Ascending aorta (tissue), 2 donors: ENCODE measurements at regions not wholly inside any gene's neighbourhood (a gene's known extent, or its start where the extent isn't known, plus 50 kb on each side); places are given as distances from the start of the nearest gene placed in this dataset.
A peak's percentile ranks its signal among the peaks of the same experiment; 100 is the strongest.

Experiments
- DNase-seq, 2 donors: peaks; one replicate each; pipeline ENCODE4 v3.0.0-alpha.2; 2019; ENCODE audit warnings: low spot score in 2 of 2
- H3K27ac ChIP-seq, 2 donors: fragments of 200-600 bp; sonication (generic); one replicate each; pipeline ENCODE4 v1.5.1; 2016 to 2017; ENCODE audit warnings: mild to moderate bottlenecking in 1 of 2
- H3K27me3 ChIP-seq: fragments of 200-600 bp; sonication (generic); one replicate; pipeline ENCODE4 v1.5.1; 2017
- H3K36me3 ChIP-seq, 2 donors: fragments of 200-600 bp; sonication (generic); one replicate each; pipeline ENCODE4 v1.5.1; 2016
- H3K4me1 ChIP-seq, 2 donors: fragments of 200-600 bp; sonication (generic); one replicate each; pipeline ENCODE4 v1.5.1; 2016 to 2017; ENCODE audit warnings: mild to moderate bottlenecking in 1 of 2
- H3K4me3 ChIP-seq, 2 donors: fragments of 200-600 bp; sonication (generic); one replicate each; pipeline ENCODE4 v1.5.1; 2016 to 2017; ENCODE audit warnings: mild to moderate bottlenecking in 1 of 2
- H3K9me3 ChIP-seq, 2 donors: fragments of 200-600 bp; sonication (generic); one replicate each; pipeline ENCODE4 v1.5.1; 2016
- CTCF ChIP-seq, 3 experiments: fragments of 200-600 bp in 2 of 3; fragments of 450-650 bp in 1 of 3; sonication (generic) in 2 of 3; IDR thresholded peaks; one replicate each; pipeline ENCODE4 v1.5.1; 2016 to 2019; ENCODE audit warnings: antibody characterized with exemption in 3 of 3, mild to moderate bottlenecking in 1 of 3, moderate library complexity in 1 of 3
- intact Hi-C: fragments of 100-400 bp; cut with DNase I; formaldehyde crosslinking; loops from one replicate; pipeline ENCODE4 v1.15.1; 2023

- intact Hi-C loops = loop anchor here (5.0 kb wide), 2 partner anchors 36 to 39 kb away; no protein-coding TSS in a partner anchor
- DNase-seq = peak in 1 of 2 donors; percentile 87
These were observed 225.2 kb downstream of the FOXO1 start for GRCh38 chr13:40440990-40441820.

GRCh38 chr13:40442231-40442630 lies 224.2 kb downstream of the FOXO1 start:
- Histone ChIP-seq H3K4me1 (peaks cover 4 to 25% of the 10 kb centered on the region in 2 donors), H3K4me3 (no peak overlapping the region), H3K27me3 (no peaks in the 10 kb centered on the region), H3K9me3 (no peaks in the 10 kb centered on the region), H3K27ac (no peak overlapping the region), H3K36me3 (no peaks in the 10 kb centered on the region)
- TF ChIP-seq CTCF (IDR thresholded peaks at IDR 0.05) = no peak
- DNase-seq = no peak
- intact Hi-C loops = loop anchor here (5.0 kb wide), 2 partner anchors 35 to 40 kb away; no protein-coding TSS in a partner anchor

More at GRCh38 chr13:40440990-40441820, 225.2 kb downstream of the FOXO1 start:
- no peaks in the 10 kb centered on the region for H3K27me3 ChIP-seq
- no peak overlapping the region for H3K4me3 ChIP-seq
- H3K9me3 ChIP-seq = no peaks in the 10 kb centered on the region
- H3K36me3 ChIP-seq = no peaks in the 10 kb centered on the region
- H3K4me1 ChIP-seq = peaks cover 4 to 25% of the 10 kb centered on the region in 2 donors
- H3K27ac ChIP-seq = peak overlapping the region; percentile 71 to 76
- no peak for TF ChIP-seq CTCF (IDR thresholded peaks at IDR 0.05)

GRCh38 chr13:40442826-40443225 lies 223.6 kb downstream of the FOXO1 start:
- H3K27ac ChIP-seq = no peak overlapping the region
- H3K4me1 ChIP-seq = peaks cover 4 to 25% of the 10 kb centered on the region in 2 donors
- DNase-seq = no peak
- TF ChIP-seq CTCF (IDR thresholded peaks at IDR 0.05) = no peak
- H3K4me3 ChIP-seq = no peak overlapping the region
- intact Hi-C loops = loop anchor here (5.0 kb wide), 2 partner anchors 34 to 41 kb away; no protein-coding TSS in a partner anchor
- no peaks in the 10 kb centered on the region for H3K27me3 ChIP-seq
- no peaks in the 10 kb centered on the region for H3K36me3 ChIP-seq
- no peaks in the 10 kb centered on the region for H3K9me3 ChIP-seq

GRCh38 chr13:40444241-40444640 lies 222.2 kb downstream of the FOXO1 start:
- no peak overlapping the region for H3K4me3 ChIP-seq
- H3K36me3 ChIP-seq = no peaks in the 10 kb centered on the region
- DNase-seq = no peak
- intact Hi-C loops = loop anchor here (5.0 kb wide), 2 partner anchors 33 to 42 kb away; no protein-coding TSS in a partner anchor
- no peaks in the 10 kb centered on the region for H3K27me3 ChIP-seq
- TF ChIP-seq CTCF (IDR thresholded peaks at IDR 0.05) = no peak
- H3K27ac ChIP-seq = no peak overlapping the region
- H3K9me3 ChIP-seq = no peaks in the 10 kb centered on the region
- H3K4me1 ChIP-seq = peaks cover 4 to 22% of the 10 kb centered on the region in 2 donors

GRCh38 chr13:40445557-40445990 lies 220.9 kb downstream of the FOXO1 start:
- H3K4me3 ChIP-seq = no peak overlapping the region
- no peak for TF ChIP-seq CTCF (IDR thresholded peaks at IDR 0.05)
- H3K36me3 ChIP-seq = no peaks in the 10 kb centered on the region
- no peak overlapping the region for H3K27ac ChIP-seq
- H3K9me3 ChIP-seq = no peaks in the 10 kb centered on the region
- H3K4me1 ChIP-seq = peaks cover 4 to 8% of the 10 kb centered on the region in 2 donors
- DNase-seq = peak in 1 of 2 donors; percentile 17
- intact Hi-C loops = no loop called here
- no peaks in the 10 kb centered on the region for H3K27me3 ChIP-seq
